ENCODE measurements at regions not wholly inside any gene's neighbourhood (a gene's known extent, or its start where the extent isn't known, plus 50 kb on each side); places are given as distances from the start of the nearest gene placed in this dataset.

DNA sequence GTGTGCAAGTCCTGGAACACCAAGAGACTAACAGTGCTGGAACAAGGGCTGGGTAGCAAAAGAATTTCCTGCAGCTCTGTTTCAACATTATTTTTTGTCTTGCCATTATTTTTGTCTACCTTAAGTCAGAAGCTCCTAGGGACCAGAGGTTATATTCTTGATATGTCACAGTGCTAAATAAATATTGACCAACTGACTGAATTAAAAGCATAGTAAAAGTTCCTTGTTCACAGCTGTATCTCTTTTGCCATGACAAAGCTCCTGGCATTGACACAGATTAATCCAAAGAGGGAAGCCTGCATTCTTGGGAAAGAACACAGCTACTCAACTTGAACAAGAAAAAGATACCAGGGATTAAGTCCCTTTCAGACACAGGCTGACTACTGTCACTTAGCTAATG lies 136.5 kb downstream of the SPTSSA start (continued):
- TF ChIP-seq, protein P1, sequence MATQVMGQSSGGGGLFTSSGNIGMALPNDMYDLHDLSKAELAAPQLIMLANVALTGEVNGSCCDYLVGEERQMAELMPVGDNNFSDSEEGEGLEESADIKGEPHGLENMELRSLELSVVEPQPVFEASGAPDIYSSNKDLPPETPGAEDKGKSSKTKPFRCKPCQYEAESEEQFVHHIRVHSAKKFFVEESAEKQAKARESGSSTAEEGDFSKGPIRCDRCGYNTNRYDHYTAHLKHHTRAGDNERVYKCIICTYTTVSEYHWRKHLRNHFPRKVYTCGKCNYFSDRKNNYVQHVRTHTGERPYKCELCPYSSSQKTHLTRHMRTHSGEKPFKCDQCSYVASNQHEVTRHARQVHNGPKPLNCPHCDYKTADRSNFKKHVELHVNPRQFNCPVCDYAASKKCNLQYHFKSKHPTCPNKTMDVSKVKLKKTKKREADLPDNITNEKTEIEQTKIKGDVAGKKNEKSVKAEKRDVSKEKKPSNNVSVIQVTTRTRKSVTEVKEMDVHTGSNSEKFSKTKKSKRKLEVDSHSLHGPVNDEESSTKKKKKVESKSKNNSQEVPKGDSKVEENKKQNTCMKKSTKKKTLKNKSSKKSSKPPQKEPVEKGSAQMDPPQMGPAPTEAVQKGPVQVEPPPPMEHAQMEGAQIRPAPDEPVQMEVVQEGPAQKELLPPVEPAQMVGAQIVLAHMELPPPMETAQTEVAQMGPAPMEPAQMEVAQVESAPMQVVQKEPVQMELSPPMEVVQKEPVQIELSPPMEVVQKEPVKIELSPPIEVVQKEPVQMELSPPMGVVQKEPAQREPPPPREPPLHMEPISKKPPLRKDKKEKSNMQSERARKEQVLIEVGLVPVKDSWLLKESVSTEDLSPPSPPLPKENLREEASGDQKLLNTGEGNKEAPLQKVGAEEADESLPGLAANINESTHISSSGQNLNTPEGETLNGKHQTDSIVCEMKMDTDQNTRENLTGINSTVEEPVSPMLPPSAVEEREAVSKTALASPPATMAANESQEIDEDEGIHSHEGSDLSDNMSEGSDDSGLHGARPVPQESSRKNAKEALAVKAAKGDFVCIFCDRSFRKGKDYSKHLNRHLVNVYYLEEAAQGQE (IDR thresholded peaks at IDR 0.05; ENCODE audit: low read depth), result no peak
- no peak for TF ChIP-seq SRF (IDR thresholded peaks at IDR 0.05; ENCODE audit: low read depth)

DNA sequence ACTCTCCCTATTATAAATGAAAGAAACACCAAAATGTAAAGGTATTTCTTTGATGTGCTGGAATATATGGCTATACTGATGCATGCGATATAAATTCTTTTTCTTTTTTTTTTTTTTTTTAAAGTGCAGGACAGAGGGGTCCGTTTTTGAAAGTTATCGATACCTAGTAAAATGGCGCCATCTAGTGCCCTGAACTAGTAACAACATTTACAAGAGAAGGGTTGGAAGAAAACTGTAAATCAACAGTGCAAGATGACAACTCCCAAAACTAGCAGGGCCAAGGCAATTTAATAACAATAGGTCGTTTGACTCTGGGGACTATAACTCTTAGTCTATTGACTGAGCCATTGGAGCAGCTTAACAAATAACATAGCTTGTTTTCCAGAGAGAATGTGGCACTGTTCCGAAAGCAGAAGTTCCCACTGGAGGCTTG lies 137.7 kb downstream of the SPTSSA start:
- Histone ChIP-seq H3K36me3 (ENCODE audit: control insufficient read depth in 1 of 2, insufficient read depth in 2 of 2, low read length in 2 of 2) (no peaks in the 10 kb centered on the region), H3K9me3 (ENCODE audit: control insufficient read depth in 1 of 2, insufficient read depth in 1 of 2, low read depth in 1 of 2, low read length in 2 of 2) (no peaks in the 10 kb centered on the region), H3K9me2 (ENCODE audit: insufficient read depth) (no peaks in the 10 kb centered on the region), H3K9ac (ENCODE audit: low read length) (no peak overlapping the region), H3K79me2 (ENCODE audit: insufficient read depth, low read length) (no peaks in the 10 kb centered on the region), H3K4me2 (ENCODE audit: low read length) (no peak overlapping the region), H3K4me1 (ENCODE audit: control insufficient read depth in 1 of 2, insufficient read depth in 2 of 2, low read length in 2 of 2) (no peaks in the 10 kb centered on the region), H4K20me1 (ENCODE audit: insufficient read depth) (no peaks in the 10 kb centered on the region), H3K4me3 (replicated peaks in 1 of 2; ENCODE audit: low read depth in 1 of 2, low read length in 2 of 2) (no peak overlapping the region), H3K27ac (ENCODE audit: low read depth, low read length) (no peak overlapping the region), H2AFZ (ENCODE audit: low read depth, low read length, poor library complexity, severe bottlenecking) (no peak overlapping the region), H3K27me3 (ENCODE audit: insufficient read depth, low read length) (peaks cover 8% of the 10 kb centered on the region; the same call in 1 of the 2 replicates)
- peak; percentile 67 for TF ChIP-seq RAD21 (IDR thresholded peaks at IDR 0.05; ENCODE audit: low read depth)
- TF ChIP-seq, protein P2, sequence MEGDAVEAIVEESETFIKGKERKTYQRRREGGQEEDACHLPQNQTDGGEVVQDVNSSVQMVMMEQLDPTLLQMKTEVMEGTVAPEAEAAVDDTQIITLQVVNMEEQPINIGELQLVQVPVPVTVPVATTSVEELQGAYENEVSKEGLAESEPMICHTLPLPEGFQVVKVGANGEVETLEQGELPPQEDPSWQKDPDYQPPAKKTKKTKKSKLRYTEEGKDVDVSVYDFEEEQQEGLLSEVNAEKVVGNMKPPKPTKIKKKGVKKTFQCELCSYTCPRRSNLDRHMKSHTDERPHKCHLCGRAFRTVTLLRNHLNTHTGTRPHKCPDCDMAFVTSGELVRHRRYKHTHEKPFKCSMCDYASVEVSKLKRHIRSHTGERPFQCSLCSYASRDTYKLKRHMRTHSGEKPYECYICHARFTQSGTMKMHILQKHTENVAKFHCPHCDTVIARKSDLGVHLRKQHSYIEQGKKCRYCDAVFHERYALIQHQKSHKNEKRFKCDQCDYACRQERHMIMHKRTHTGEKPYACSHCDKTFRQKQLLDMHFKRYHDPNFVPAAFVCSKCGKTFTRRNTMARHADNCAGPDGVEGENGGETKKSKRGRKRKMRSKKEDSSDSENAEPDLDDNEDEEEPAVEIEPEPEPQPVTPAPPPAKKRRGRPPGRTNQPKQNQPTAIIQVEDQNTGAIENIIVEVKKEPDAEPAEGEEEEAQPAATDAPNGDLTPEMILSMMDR (IDR thresholded peaks at IDR 0.05 in 2 of 3, conservative IDR thresholded peaks at IDR 0.05 in 1 of 3; ENCODE audit: borderline replicate concordance in 1 of 3, insufficient read depth in 1 of 3, low read depth in 2 of 3, low read length in 2 of 3), result peak; percentile 54 to 81 (median 60)
- no peak for TF ChIP-seq POLR2A (IDR thresholded peaks at IDR 0.05; ENCODE audit: borderline replicate concordance, extremely low read depth, insufficient read depth, insufficient read length)
- no peak for TF ChIP-seq EGR1 (IDR thresholded peaks at IDR 0.05; ENCODE audit: low read depth)
- CTCF ChIA-PET, result interaction anchor here (1.7 kb wide), 1 partner anchor 486 kb away, joined by 6 read pairs; no protein-coding TSS in a partner anchor
- RAD21 ChIA-PET (ENCODE audit: low non-redundant PET in 1 of 2, low total read pairs in 2 of 2, uncharacterized antibody in 2 of 2, unreplicated experiment in 2 of 2), result no interaction called here
- no TSS peak for BruUV-seq (replicated peaks)
- peak; percentile 56 for ATAC-seq
- intact Hi-C loops (cut with micrococcal nuclease), result no loop called here
- peak; percentile 27 for DNase-seq (ENCODE audit: low read depth, low spot score)
- POLR2A ChIA-PET, result no interaction called here

All from HCT116 (cell line).